GM21447 (cell line): ENCODE measurements at regions not wholly inside any gene's neighbourhood (a gene's known extent, or its start where the extent isn't known, plus 50 kb on each side); places are given as distances from the start of the nearest gene placed in this dataset.

Source experiments
- ATAC-seq: cut with Tn5 transposase; IDR thresholded peaks from one replicate; pipeline ENCODE4 v1.9.1; 2021; ENCODE audit not compliant: unreplicated experiment

- ATAC-seq: no peak
Measured at GRCh38 chr5:15220642-15221173, 279.3 kb upstream of the FBXL7 start.

DNA sequence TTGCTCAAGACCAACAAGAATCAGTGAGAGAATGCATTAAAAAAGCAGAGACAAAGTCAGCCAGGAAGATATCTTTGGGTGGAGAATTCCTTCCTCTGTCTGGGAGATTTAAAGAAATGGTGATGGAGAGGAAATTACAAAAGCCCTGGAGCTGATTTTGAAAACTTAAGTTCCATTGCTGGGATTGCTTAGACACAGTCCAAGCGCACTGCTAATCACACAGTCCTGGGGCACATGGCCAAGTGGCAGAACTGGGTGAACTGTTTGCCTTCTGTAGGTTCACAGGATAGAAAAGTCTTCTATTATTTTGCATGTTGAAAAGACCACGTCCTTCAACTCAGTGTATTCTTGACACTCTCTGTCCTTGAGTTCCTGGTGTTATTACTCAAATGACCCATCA lies 284.9 kb upstream of the FBXL7 start:
- ATAC-seq: no peak

GRCh38 chr5:15214010-15214409 lies 286.0 kb upstream of the FBXL7 start:
- no peak for ATAC-seq

DNA sequence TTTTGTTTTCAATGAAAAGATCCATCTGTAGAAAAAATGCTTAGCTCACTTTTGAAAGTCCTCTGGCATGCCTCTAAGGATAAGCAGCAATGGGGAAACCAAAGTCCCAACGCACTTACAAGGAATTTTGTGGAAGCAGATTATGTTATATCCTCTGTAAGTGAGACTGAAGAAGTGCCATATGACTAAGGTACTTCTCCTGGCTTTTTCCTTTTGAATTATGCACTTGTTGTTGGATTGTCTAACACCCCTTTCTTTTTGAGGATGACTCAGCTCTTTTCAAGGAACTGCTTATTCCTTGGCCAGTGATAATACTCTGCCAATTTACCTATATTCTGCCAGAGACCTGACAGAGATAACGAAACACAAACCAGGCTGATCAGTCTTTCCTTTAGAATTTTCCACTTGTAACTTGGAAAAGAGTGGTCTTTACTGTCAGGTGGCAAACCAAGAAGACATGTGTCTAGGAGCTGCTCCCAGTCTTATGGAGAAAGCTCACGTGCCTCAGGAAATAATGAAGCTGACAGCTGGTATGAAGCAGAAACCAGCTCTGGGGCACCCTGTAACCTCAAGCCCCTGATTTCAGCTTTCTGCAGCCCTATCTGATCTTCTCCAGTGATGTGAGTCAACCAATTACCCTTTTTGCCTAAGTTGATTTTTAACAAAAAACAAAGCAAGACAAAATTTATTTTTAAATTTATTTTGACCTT lies 290.8 kb upstream of the FBXL7 start:
- ATAC-seq: no peak

DNA sequence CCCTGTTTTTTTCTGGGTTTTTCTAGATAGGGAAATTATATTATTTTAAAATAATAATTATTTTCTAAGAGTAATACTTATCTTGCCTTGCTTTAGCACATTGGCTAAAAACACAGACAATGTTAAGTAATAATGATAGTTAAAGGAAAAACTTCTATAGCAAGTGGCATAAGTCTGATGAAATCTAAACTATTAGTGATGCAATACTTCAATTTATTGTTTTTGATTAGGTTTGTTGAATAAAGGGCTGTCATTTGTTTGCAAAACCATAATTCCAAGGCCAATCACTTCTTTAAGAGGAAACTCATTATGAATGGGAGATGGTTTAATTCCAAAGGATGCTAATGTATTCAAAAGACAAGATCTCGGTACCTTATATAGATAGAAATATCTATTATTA lies 293.8 kb upstream of the FBXL7 start:
- ATAC-seq: no peak

- ATAC-seq: no peak
Measured at GRCh38 chr5:15203376-15203775, 296.6 kb upstream of the FBXL7 start.

DNA sequence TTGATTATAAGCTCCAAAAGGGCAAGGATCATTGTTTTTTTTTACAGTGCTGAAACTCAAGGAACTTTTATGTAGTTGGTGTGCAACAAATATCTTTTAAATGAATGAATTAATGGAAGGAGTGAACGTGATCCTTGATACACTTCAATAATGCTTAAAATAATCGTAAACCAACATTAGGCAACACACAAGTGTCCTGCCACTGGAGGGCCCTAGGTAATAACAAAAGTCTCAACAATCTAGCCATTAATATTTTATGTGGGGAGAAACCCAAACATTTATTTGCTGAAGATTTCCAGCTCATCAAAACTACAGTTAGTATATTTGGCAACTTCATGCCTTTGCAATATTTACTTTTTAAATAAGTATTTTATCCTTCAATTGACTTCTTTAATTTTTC lies 309.0 kb upstream of the FBXL7 start:
- ATAC-seq: no peak

- ATAC-seq: no peak
Measured at GRCh38 chr5:15183520-15183919, 311.9 kb upstream of the ANKH start.

- no peak for ATAC-seq
Measured at GRCh38 chr5:15170173-15170572, 298.6 kb upstream of the ANKH start.

- ATAC-seq: no peak
Measured at GRCh38 chr5:15168358-15168757, 296.8 kb upstream of the ANKH start.

DNA sequence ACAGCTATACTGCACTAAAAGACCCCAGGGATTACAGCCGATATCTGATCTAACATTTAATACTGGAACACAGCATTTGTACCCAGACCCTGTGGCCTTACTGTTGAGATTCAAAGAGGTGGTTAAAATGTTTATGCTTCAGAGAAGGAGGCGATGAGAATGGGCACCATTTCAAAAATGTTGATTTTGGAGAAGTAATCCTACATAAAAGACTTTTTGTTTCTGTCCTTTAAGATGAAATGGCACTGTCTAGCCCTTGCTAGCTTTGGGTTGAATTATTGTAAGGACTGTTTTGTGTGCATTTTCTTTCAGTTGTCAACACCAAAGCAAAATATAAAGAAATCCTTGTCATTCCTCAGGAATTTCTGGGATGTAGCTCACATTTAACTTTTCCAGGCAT lies 288.5 kb upstream of the ANKH start:
- no peak for ATAC-seq

- no peak for ATAC-seq
Measured at GRCh38 chr5:15159606-15160005, 288.0 kb upstream of the ANKH start.

DNA sequence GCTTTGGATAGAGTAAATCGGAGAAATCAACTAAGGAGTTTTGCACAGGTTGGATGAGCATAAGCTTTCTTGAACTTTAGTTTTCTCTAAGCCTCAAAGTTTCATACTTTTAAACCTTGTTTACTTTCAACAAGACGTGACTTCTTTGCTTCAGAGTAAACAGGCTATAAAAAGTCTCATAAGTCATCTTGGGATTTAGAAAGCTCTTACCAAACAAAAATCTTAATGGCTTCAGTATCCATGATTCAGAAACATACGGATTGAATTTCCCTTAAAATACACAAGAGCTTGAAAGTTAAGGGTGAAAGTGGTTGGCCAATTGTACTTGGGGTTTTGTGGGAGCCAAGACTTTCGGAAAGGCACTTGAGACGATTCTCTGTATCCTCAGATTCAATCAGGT lies 270.9 kb upstream of the ANKH start:
- ATAC-seq: no peak

DNA sequence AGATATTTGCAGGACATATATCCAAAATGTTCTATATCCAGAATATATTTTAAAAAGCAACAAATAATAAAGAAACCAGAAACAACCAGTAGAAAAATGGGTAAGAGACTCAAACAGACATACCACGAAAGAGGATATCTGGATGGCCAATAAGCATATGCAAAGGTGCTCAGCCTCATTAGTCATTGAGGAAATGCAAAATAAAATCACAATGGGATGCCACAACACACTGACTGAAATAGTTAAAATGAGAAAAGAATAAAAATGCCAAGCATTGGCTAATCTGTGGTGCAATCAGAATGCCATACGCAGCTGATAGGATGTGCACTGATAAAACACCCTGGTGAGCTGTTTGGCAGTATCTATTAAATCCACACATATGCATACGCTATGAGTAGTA lies 265.8 kb upstream of the ANKH start:
- ATAC-seq: no peak

DNA sequence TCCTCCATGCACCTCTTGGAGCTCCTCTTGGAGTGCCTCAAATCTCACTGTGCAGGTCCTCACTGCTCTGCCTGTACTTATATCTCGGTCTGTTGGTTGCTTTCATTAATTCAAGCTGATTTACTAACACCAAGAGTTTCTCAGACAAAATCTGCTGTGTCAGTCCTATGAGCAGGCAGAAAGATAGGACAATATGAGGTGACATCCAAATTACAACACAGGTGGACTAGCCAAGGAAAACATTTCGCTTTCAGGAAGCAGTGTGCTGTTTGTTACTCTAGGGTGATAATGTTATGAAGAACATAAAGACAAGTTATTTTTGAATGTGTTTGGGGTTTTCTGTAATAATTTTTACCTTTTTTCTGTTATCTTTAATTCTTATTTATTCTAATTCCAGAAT lies 264.1 kb upstream of the ANKH start:
- no peak for ATAC-seq

GRCh38 chr5:15133456-15133965 lies 261.9 kb upstream of the ANKH start:
- no peak for ATAC-seq

DNA sequence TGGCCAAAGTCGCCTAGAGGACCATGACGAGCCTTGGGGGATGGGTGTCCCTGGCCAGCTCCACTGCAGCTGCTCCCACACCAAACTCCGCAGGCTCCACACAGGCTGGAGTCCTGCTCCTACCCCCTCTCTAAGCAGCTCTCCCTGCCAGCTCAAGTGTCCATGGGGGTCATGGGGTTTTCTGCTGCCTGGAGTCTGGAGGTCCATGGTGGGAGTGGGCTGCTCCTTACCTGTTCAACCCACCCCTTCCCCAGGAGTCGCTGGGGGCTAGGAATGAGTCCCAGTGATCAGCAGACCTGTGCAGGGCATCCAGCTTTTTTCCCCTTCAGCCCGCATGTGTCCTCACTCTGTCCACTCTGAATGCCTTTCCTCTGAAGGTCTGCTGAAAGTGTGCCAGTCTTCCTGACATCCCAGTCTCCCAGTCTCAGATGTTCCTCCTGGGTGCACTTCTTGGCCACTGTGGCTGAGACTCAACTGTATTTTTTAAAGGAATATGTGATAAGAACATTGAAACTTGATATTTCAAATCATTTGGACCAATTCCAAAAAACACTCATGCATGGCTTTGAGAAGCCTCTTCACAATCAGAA lies 261.3 kb upstream of the ANKH start:
- no peak for ATAC-seq

GRCh38 chr5:15131909-15132308 lies 260.3 kb upstream of the ANKH start:
- ATAC-seq: no peak

DNA sequence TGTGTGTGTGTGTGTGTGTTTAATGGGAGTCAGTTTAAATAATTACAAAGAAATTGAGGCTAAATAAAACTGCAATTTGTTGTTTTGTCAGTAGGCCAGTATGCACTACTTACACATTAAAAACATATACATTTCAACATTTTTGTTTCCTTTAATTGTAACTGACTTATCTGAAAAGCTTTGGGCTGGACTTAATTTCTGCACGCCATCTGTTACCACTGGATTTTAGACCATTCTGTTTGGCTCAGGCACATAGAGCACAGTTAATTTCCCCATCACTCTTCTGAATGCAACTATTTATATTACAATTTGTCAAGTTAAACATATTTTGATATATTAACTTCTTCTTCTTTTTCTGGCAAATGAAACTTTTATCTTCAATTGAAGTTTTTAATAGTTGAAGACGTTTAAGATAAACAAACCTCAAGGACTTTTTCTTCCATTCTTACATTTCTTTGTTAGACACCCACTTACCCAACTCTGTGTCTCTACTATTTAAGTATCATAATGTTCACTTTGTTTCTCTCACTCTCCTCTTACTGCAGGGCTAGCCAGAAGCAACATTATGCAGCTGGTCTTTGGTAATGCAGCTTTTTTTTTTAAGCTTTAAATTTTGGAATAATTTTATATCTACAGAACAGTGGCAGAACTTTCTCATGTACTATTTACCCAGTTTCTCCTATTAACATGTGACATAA lies 253.4 kb upstream of the ANKH start:
- no peak for ATAC-seq

DNA sequence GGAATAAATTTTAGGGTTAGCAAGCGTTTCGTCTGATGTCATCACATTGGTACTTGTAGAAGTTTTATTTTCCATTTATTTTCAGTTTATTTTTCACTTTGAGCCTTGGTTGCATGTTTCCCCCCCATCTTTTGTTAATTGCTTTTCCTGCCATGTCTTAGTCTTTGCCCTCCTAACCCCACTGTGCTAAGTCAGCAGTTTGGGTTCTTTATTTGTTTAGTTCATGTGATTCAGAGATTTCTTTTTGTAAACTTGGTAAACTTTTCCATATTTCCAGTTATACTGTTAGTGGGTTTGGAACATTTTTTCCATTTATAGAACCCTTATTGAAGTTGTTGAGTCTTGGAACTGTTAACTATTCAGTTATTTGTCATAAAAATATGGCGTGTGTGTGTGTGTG lies 252.9 kb upstream of the ANKH start:
- no peak for ATAC-seq

GRCh38 chr5:15117688-15118087 lies 246.1 kb upstream of the ANKH start:
- no peak for ATAC-seq

GRCh38 chr5:15116996-15117395 lies 245.4 kb upstream of the ANKH start:
- ATAC-seq: no peak
